A673 (cell line): ENCODE measurements at regions not wholly inside any gene's neighbourhood (a gene's known extent, or its start where the extent isn't known, plus 50 kb on each side); places are given as distances from the start of the nearest gene placed in this dataset.

Experiments used
- BruUV-seq: library from RNA; stranded (reverse); fragments of 400-500 nt; replicated peaks from 2 replicates; lab custom pipeline; 2021; lab: Mats Ljungman, UMichigan
- CTCF ChIA-PET: fragments of 300-600 bp; sonication (Branson Sonifier 250); formaldehyde crosslinking; loops from one replicate; lab custom pipeline; 2022; ENCODE audit warnings: antibody characterized with exemption; lab: Charles Lee
- POLR2A ChIA-PET: fragments of 300-600 bp; sonication (Branson Sonifier 250); formaldehyde crosslinking; loops from one replicate; lab custom pipeline; 2022; ENCODE audit warnings: antibody characterized with exemption; ENCODE audit not compliant: low non-redundant PET; lab: Charles Lee
- DNase-seq: peaks from one replicate; pipeline ENCODE4 v3.0.0-alpha.2; 2015; ENCODE audit warnings: low spot score
- H3K27ac ChIP-seq: fragments of 200-600 bp; sonication (generic); 2 replicates; pipeline ENCODE4 v1.5.1; 2016; ENCODE audit warnings: mixed run types, low read depth, mild to moderate bottlenecking, mixed read lengths, antibody characterized with exemption, low read length; ENCODE audit not compliant: poor library complexity, severe bottlenecking
- H3K27me3 ChIP-seq: fragments of 200-600 bp; sonication (generic); replicated peaks from 2 replicates; pipeline ENCODE4 v1.6.1; 2017; ENCODE audit warnings: mixed run types, low read depth, mild to moderate bottlenecking, mixed read lengths, antibody characterized with exemption, low read length; ENCODE audit not compliant: insufficient read depth, poor library complexity
- H3K36me3 ChIP-seq: fragments of 200-600 bp; sonication (generic); 2 replicates; pipeline ENCODE4 v1.6.1; 2016; ENCODE audit warnings: mixed run types, mild to moderate bottlenecking, mixed read lengths, antibody characterized with exemption, low read length; ENCODE audit not compliant: insufficient read depth, poor library complexity, severe bottlenecking
- H3K4me1 ChIP-seq: fragments of 200-600 bp; sonication (generic); 2 replicates; pipeline ENCODE4 v1.6.1; 2017; ENCODE audit warnings: mixed run types, mild to moderate bottlenecking, mixed read lengths, antibody characterized with exemption, low read length; ENCODE audit not compliant: insufficient read depth, poor library complexity, severe bottlenecking
- H3K4me3 ChIP-seq: fragments of 200-600 bp; sonication (generic); 2 replicates; pipeline ENCODE4 v1.5.1; 2016; ENCODE audit warnings: low read depth, mixed run types, mild to moderate bottlenecking, mixed read lengths, low read length; ENCODE audit not compliant: poor library complexity, severe bottlenecking
- H3K9me3 ChIP-seq: fragments of 200-600 bp; sonication (generic); 2 replicates; pipeline ENCODE4 v1.6.1; 2016; ENCODE audit warnings: mixed run types, low read depth, mild to moderate bottlenecking, mixed read lengths, antibody characterized with exemption, low read length; ENCODE audit not compliant: poor library complexity, severe bottlenecking
- EZH2 ChIP-seq: fragments of 200-600 bp; sonication (generic); IDR thresholded peaks from 2 replicates; pipeline ENCODE4 v1.6.1; 2017; ENCODE audit warnings: borderline replicate concordance, low read depth, mild to moderate bottlenecking, mixed read lengths, antibody characterized with exemption, low read length; ENCODE audit not compliant: poor library complexity, severe bottlenecking
- intact Hi-C: fragments of 100-400 bp; cut with micrococcal nuclease; formaldehyde crosslinking; loops from one replicate; pipeline ENCODE4 v1.10.0; 2022; ENCODE audit not compliant: unreplicated experiment
- TF ChIP-seq, protein P1 (sequence below): fragments of 300-800, 200-600 bp; sonication (generic); conservative IDR thresholded peaks from 2 replicates; pipeline ENCODE4 v1.5.1; 2017; ENCODE audit warnings: low read depth, mild to moderate bottlenecking, antibody characterized with exemption, low read length, moderate library complexity, mixed read lengths

DNA sequence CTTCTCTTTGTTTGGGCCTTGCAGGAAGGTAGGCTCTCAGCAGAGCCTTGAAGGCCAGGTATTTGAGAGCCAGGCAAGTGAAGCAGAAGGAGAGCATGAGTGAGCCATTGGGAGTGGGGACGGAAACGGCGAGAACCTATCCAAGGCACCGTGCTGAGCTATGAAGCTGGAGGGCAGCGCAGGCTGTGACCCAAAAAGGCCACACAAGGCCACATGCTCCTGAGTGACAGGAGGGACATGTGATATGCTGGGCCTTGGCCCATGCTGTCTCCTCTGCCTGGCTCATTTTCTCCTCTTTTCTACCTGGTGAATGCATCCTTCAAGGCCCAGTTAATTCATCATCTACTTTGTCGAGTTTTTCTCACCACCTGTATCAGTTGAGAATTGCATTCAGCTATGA, 136.3 kb downstream of the PALM2AKAP2 start:
- Histone ChIP-seq H3K4me1 (no peaks in the 10 kb centered on the region), H3K4me3 (no peak overlapping the region), H3K36me3 (no peaks in the 10 kb centered on the region), H3K27me3 (no peaks in the 10 kb centered on the region), H3K27ac (no peak overlapping the region), H3K9me3 (no peaks in the 10 kb centered on the region)
- BruUV-seq = no TSS peak
- ChIA-PET POLR2A (no interaction called here), CTCF (no interaction called here)
- no peak for DNase-seq
- intact Hi-C loops = no loop called here
- TF ChIP-seq EZH2 = no peak
- TF ChIP-seq, protein P1, sequence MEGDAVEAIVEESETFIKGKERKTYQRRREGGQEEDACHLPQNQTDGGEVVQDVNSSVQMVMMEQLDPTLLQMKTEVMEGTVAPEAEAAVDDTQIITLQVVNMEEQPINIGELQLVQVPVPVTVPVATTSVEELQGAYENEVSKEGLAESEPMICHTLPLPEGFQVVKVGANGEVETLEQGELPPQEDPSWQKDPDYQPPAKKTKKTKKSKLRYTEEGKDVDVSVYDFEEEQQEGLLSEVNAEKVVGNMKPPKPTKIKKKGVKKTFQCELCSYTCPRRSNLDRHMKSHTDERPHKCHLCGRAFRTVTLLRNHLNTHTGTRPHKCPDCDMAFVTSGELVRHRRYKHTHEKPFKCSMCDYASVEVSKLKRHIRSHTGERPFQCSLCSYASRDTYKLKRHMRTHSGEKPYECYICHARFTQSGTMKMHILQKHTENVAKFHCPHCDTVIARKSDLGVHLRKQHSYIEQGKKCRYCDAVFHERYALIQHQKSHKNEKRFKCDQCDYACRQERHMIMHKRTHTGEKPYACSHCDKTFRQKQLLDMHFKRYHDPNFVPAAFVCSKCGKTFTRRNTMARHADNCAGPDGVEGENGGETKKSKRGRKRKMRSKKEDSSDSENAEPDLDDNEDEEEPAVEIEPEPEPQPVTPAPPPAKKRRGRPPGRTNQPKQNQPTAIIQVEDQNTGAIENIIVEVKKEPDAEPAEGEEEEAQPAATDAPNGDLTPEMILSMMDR = no peak

DNA sequence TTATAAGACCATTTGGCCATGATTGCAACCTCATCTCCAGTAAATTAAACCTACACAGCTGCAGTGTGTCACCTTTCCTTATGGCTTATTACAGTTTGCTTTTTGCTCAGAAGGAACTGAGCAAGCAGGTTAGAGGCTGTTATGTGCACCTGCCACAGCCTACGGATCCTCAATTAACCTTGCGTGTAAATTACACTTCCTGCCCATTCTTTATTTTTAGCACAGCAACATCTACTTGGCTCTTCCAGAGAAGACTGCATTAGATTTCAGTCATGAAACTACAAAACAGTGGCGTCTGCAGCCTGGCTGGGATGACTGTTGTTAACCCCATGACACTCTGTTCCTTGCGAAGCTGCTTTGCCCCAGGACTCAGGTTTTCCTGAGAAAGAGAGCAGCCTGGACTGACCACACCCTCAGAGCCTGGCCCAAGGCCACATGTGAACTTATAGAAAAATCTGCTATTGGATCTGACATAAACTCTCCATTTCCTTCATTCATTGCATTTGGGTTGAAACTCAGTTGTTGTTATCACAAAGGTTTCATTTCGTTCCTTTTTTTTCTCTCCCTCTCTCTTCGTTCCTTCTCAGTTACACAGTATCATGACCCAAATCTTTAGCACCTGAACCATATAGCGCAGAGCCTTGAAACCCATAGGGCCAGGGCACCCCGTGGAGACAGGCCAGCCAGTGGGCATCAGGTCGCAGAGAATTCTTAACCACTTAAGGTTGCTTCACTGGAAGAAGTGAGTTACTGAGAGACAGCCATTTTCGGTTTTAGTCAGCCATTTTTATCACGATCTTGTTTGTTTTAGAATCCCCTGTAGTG, 138.6 kb downstream of the PALM2AKAP2 start:
- Histone ChIP-seq H3K36me3 (no peaks in the 10 kb centered on the region), H3K27me3 (no peaks in the 10 kb centered on the region), H3K4me3 (no peak overlapping the region), H3K27ac (no peak overlapping the region), H3K9me3 (no peaks in the 10 kb centered on the region), H3K4me1 (no peaks in the 10 kb centered on the region)
- ChIA-PET CTCF (no interaction called here), POLR2A (no interaction called here)
- DNase-seq = no peak
- no peak for TF ChIP-seq EZH2
- TF ChIP-seq, protein P1 = no peak
- BruUV-seq = no TSS peak
- intact Hi-C loops = no loop called here

GRCh38 chr9:109919736-109920408, 139.9 kb downstream of the PALM2AKAP2 start:
- no peaks in the 10 kb centered on the region for H3K27me3 ChIP-seq
- no peak for TF ChIP-seq EZH2
- TF ChIP-seq, protein P1 = no peak
- H3K4me1 ChIP-seq = no peaks in the 10 kb centered on the region
- no peak overlapping the region for H3K27ac ChIP-seq
- no peak overlapping the region for H3K4me3 ChIP-seq
- no peak for DNase-seq
- POLR2A ChIA-PET = no interaction called here
- CTCF ChIA-PET = no interaction called here
- H3K9me3 ChIP-seq = no peaks in the 10 kb centered on the region
- intact Hi-C loops = no loop called here
- H3K36me3 ChIP-seq = no peaks in the 10 kb centered on the region
- no TSS peak for BruUV-seq
